ENCODE measurements at regions not wholly inside any gene's neighbourhood (a gene's known extent, or its start where the extent isn't known, plus 50 kb on each side); places are given as distances from the start of the nearest gene placed in this dataset.

- no peak for DNase-seq (ENCODE audit: low spot score)
Measured at GRCh38 chr16:86868070-86868469, 289.7 kb downstream of the FOXL1 start.

- no peak for DNase-seq (ENCODE audit: low spot score)
Measured at GRCh38 chr16:86868786-86869185, 290.4 kb downstream of the FOXL1 start.

- DNase-seq (ENCODE audit: low spot score): no peak
Measured at GRCh38 chr16:86869288-86870022, 291.1 kb downstream of the FOXL1 start.

- DNase-seq (ENCODE audit: low spot score): no peak
Measured at GRCh38 chr16:86870380-86870779, 292.0 kb downstream of the FOXL1 start.

GRCh38 chr16:86872131-86872530, 293.8 kb downstream of the FOXL1 start:
- no peak for DNase-seq (ENCODE audit: low spot score)

- no peak for DNase-seq (ENCODE audit: low spot score)
Measured at GRCh38 chr16:86872833-86873232, 294.5 kb downstream of the FOXL1 start.

- DNase-seq (ENCODE audit: low spot score): peak; percentile 24
Measured at GRCh38 chr16:86874141-86874540, 295.8 kb downstream of the FOXL1 start.

- no peak for DNase-seq (ENCODE audit: low spot score)
Measured at GRCh38 chr16:86876499-86876898, 298.1 kb downstream of the FOXL1 start.

GRCh38 chr16:86877108-86877507, 298.8 kb downstream of the FOXL1 start:
- no peak for DNase-seq (ENCODE audit: low spot score)

- no peak for DNase-seq (ENCODE audit: low spot score)
Measured at GRCh38 chr16:86877835-86878234, 299.5 kb downstream of the FOXL1 start.

GRCh38 chr16:86878236-86879080, 300.1 kb downstream of the FOXL1 start:
- DNase-seq (ENCODE audit: low spot score): no peak

- no peak for DNase-seq (ENCODE audit: low spot score)
Measured at GRCh38 chr16:86879268-86879667, 300.9 kb downstream of the FOXL1 start.

GRCh38 chr16:86880316-86881117, 302.2 kb downstream of the FOXL1 start:
- no peak for DNase-seq (ENCODE audit: low spot score)

- DNase-seq (ENCODE audit: low spot score): no peak
Measured at GRCh38 chr16:86881118-86881510, 302.8 kb downstream of the FOXL1 start.

GRCh38 chr16:86881861-86882273, 303.5 kb downstream of the FOXL1 start:
- no peak for DNase-seq (ENCODE audit: low spot score)

GRCh38 chr16:86882586-86883280, 304.4 kb downstream of the FOXL1 start:
- no peak for DNase-seq (ENCODE audit: low spot score)

- DNase-seq (ENCODE audit: low spot score): no peak
Measured at GRCh38 chr16:86883583-86884389, 305.4 kb downstream of the FOXL1 start.

GRCh38 chr16:86884390-86884650, 306.0 kb downstream of the FOXL1 start:
- DNase-seq (ENCODE audit: low spot score): no peak

- no peak for DNase-seq (ENCODE audit: low spot score)
Measured at GRCh38 chr16:86885139-86885538, 306.8 kb downstream of the FOXL1 start.

GRCh38 chr16:86886651-86887050, 308.3 kb downstream of the FOXL1 start:
- no peak for DNase-seq (ENCODE audit: low spot score)

- no peak for DNase-seq (ENCODE audit: low spot score)
Measured at GRCh38 chr16:86887416-86887815, 309.1 kb downstream of the FOXL1 start.

Data from LoVo (cell line).